Keratinocyte (primary cell): ENCODE measurements at regions not wholly inside any gene's neighbourhood (a gene's known extent, or its start where the extent isn't known, plus 50 kb on each side); places are given as distances from the start of the nearest gene placed in this dataset.

Experiments
- DNase-seq: peaks from one replicate; pipeline ENCODE4 v3.0.0-alpha.2; 2011; ENCODE audit warnings: low read depth, missing footprints, low spot score
- FAIRE-seq: peaks from 2 replicates; lab custom pipeline; 2011; peaks lifted over from hg19 to GRCh38; lab: Jason Lieb, UNC
- H2AFZ ChIP-seq: 2 replicates; pipeline ENCODE4 v1.6.0; 2012; ENCODE audit warnings: low read length, control low read depth, inconsistent platforms; ENCODE audit not compliant: control insufficient read depth
- H3K27ac ChIP-seq: 2 replicates; pipeline ENCODE4 v1.5.1; 2011; ENCODE audit warnings: low read length; ENCODE audit not compliant: control insufficient read depth, insufficient read depth
- H3K27me3 ChIP-seq: 3 replicates; pipeline ENCODE4 v1.6.0; 2011; ENCODE audit warnings: low read length; ENCODE audit not compliant: control insufficient read depth, insufficient read depth; ENCODE audit errors: extremely low read depth
- H3K36me3 ChIP-seq, 2 experiments: 2 replicates in 1 of 2; 3 replicates in 1 of 2; pipeline ENCODE4 v1.5.1; 2011; ENCODE audit warnings: low read length in 2 of 2, mild to moderate bottlenecking in 1 of 2; ENCODE audit not compliant: control insufficient read depth in 2 of 2, insufficient read depth in 2 of 2; ENCODE audit errors: extremely low read depth in 1 of 2
- H3K4me1 ChIP-seq: 3 replicates; pipeline ENCODE4 v1.5.1; 2011; ENCODE audit warnings: low read length; ENCODE audit not compliant: control insufficient read depth, insufficient read depth; ENCODE audit errors: extremely low read depth
- H3K4me2 ChIP-seq: 3 replicates; pipeline ENCODE4 v1.6.0; 2011; ENCODE audit warnings: low read depth, low read length; ENCODE audit not compliant: control insufficient read depth, insufficient read depth; ENCODE audit errors: extremely low read depth
- H3K4me3 ChIP-seq, 3 experiments: fragments of 200-600 bp in 1 of 3; sonication (generic) in 1 of 3; 2 replicates in 2 of 3; 3 replicates in 1 of 3; pipeline ENCODE4 v1.5.1; 2011 to 2016; ENCODE audit warnings: low read length in 3 of 3, mild to moderate bottlenecking in 3 of 3, control low read depth in 2 of 3, inconsistent platforms in 1 of 3, low read depth in 1 of 3, mixed read lengths in 1 of 3, mixed run types in 1 of 3, moderate library complexity in 1 of 3; ENCODE audit not compliant: control insufficient read depth in 2 of 3, insufficient read depth in 2 of 3; ENCODE audit errors: extremely low read depth in 1 of 3
- H3K79me2 ChIP-seq: 2 replicates; pipeline ENCODE4 v1.6.0; 2012; ENCODE audit warnings: low read length; ENCODE audit not compliant: control insufficient read depth, insufficient read depth
- H3K9ac ChIP-seq: 3 replicates; pipeline ENCODE4 v1.6.0; 2011; ENCODE audit warnings: low read length; ENCODE audit not compliant: control insufficient read depth, insufficient read depth; ENCODE audit errors: extremely low read depth
- H3K9me1 ChIP-seq: 3 replicates; pipeline ENCODE4 v1.6.0; 2011; ENCODE audit warnings: low read length; ENCODE audit not compliant: control insufficient read depth, insufficient read depth; ENCODE audit errors: extremely low read depth
- H3K9me3 ChIP-seq: 2 replicates; pipeline ENCODE4 v1.5.1; 2012; ENCODE audit warnings: low read depth, low read length; ENCODE audit not compliant: control insufficient read depth
- H4K20me1 ChIP-seq: 3 replicates; pipeline ENCODE4 v1.6.0; 2011; ENCODE audit warnings: low read length; ENCODE audit not compliant: control insufficient read depth, insufficient read depth; ENCODE audit errors: extremely low read depth
- CTCF ChIP-seq, 3 experiments: IDR thresholded peaks in 1 of 3; conservative IDR thresholded peaks in 1 of 3; optimal IDR thresholded peaks in 1 of 3; 2 replicates in 2 of 3; 3 replicates in 1 of 3; pipeline versions ENCODE3 to v1.5.1; 2011; ENCODE audit warnings: low read length in 3 of 3, mild to moderate bottlenecking in 3 of 3, moderate library complexity in 2 of 3, control low read depth in 1 of 3, inconsistent platforms in 1 of 3; ENCODE audit not compliant: insufficient read depth in 2 of 3; ENCODE audit errors: extremely low read depth in 1 of 3
- EZH2 ChIP-seq: IDR thresholded peaks from one replicate; pipeline ENCODE4 v1.6.1; 2012; ENCODE audit warnings: inconsistent platforms, mild to moderate bottlenecking, low read length, moderate library complexity
- dilution Hi-C: fragments of 300-500 bp; cut with MboI; formaldehyde crosslinking; loops from one replicate; pipeline ENCODE4 v1.7.0; 2020; ENCODE audit warnings: low sequenced_read_pairs; ENCODE audit not compliant: extremely low pct_ligation_motif_present

- Histone ChIP-seq H3K9me1 (no peaks in the 10 kb centered on the region), H3K79me2 (no peaks in the 10 kb centered on the region), H3K4me1 (peaks cover 16% of the 10 kb centered on the region), H3K4me3 (no peak overlapping the region), H2AFZ (no peak overlapping the region), H3K9ac (no peak overlapping the region), H3K36me3 (no peaks in the 10 kb centered on the region), H3K27ac (no peak overlapping the region), H3K9me3 (no peaks in the 10 kb centered on the region), H3K27me3 (no peaks in the 10 kb centered on the region), H4K20me1 (no peaks in the 10 kb centered on the region), H3K4me2 (no peak overlapping the region)
- FAIRE-seq (no peak), DNase-seq (no peak)
- TF ChIP-seq EZH2 (no peak), CTCF (optimal IDR thresholded peaks at IDR 0.05 in 1 of 3, IDR thresholded peaks at IDR 0.05 in 1 of 3, conservative IDR thresholded peaks at IDR 0.05 in 1 of 3; ENCODE audit: extremely low read depth in 1 of 3, insufficient read depth in 2 of 3, low read length in 3 of 3) (no peak)
- dilution Hi-C loops, result no loop called here
These were observed 58.3 kb downstream of the MAFB start for GRCh38 chr20:40630713-40631112.

GRCh38 chr20:40630099-40630498, 58.9 kb downstream of the MAFB start:
- Histone ChIP-seq H3K4me1 (peaks cover 16% of the 10 kb centered on the region), H3K79me2 (no peaks in the 10 kb centered on the region), H3K9me1 (no peaks in the 10 kb centered on the region), H3K9me3 (no peaks in the 10 kb centered on the region), H3K4me3 (no peak overlapping the region), H3K36me3 (no peaks in the 10 kb centered on the region), H3K27me3 (no peaks in the 10 kb centered on the region), H4K20me1 (no peaks in the 10 kb centered on the region), H2AFZ (no peak overlapping the region), H3K4me2 (no peak overlapping the region), H3K9ac (no peak overlapping the region), H3K27ac (no peak overlapping the region)
- dilution Hi-C loops, result no loop called here
- TF ChIP-seq EZH2 (no peak), CTCF (optimal IDR thresholded peaks at IDR 0.05 in 1 of 3, IDR thresholded peaks at IDR 0.05 in 1 of 3, conservative IDR thresholded peaks at IDR 0.05 in 1 of 3; ENCODE audit: extremely low read depth in 1 of 3, insufficient read depth in 2 of 3, low read length in 3 of 3) (no peak)
- DNase-seq, result no peak
- no peak for FAIRE-seq
